ENCODE measurements at regions not wholly inside any gene's neighbourhood (a gene's known extent, or its start where the extent isn't known, plus 50 kb on each side); places are given as distances from the start of the nearest gene placed in this dataset.

GRCh38 chr7:68691261-68692216, 906.7 kb upstream of the AUTS2 start:
- TF ChIP-seq EP300 (IDR thresholded peaks at IDR 0.05) (no peak), POLR2AphosphoS5 (IDR thresholded peaks at IDR 0.05) (peak in 1 of 3 donors; percentile 70)
- Histone ChIP-seq H3K9me3 (peaks cover 0 to 17% (median 8%) of the 10 kb centered on the region in 4 donors), H3K4me3 (no peak overlapping the region), H3K27ac (no peak overlapping the region), H3K27me3 (no peaks in the 10 kb centered on the region), H3K36me3 (no peaks in the 10 kb centered on the region), H3K4me1 (no peaks in the 10 kb centered on the region)
- WGBS, 5 donors: 50 to 71% (median 65%) methylated on average over 12 of the region's 12 CpGs
- intact Hi-C loops (cut with DNase I; ENCODE audit: low total_unique reads): no loop called here
- peak in 1 of 2 donors; percentile 39 for DNase-seq

- TF ChIP-seq CTCF (IDR thresholded peaks at IDR 0.05) (no peak), POLR2A (IDR thresholded peaks at IDR 0.05) (no peak), POLR2AphosphoS5 (IDR thresholded peaks at IDR 0.05) (no peak), EP300 (IDR thresholded peaks at IDR 0.05) (no peak)
- Histone ChIP-seq H3K4me1 (peaks cover 0 to 2% (median 0%) of the 10 kb centered on the region in 4 donors), H3K27ac (no peak overlapping the region), H3K27me3 (no peaks in the 10 kb centered on the region), H3K36me3 (no peaks in the 10 kb centered on the region), H3K9me3 (peaks cover 0 to 17% (median 6%) of the 10 kb centered on the region in 4 donors), H3K4me3 (no peak overlapping the region)
- 71 to 84% (median 80%) methylated on average over 4 of the region's 4 CpGs for WGBS, 5 donors
- intact Hi-C loops (cut with DNase I; ENCODE audit: low total_unique reads): no loop called here
- DNase-seq: no peak
Measured at GRCh38 chr7:68692511-68692910, 905.8 kb upstream of the AUTS2 start.

GRCh38 chr7:68694656-68695055, 903.6 kb upstream of the AUTS2 start:
- Histone ChIP-seq H3K27me3 (no peaks in the 10 kb centered on the region), H3K4me1 (peaks cover 0 to 4% (median 0%) of the 10 kb centered on the region in 4 donors), H3K4me3 (no peak overlapping the region), H3K27ac (no peak overlapping the region), H3K36me3 (no peaks in the 10 kb centered on the region), H3K9me3 (peaks cover 0 to 17% (median 6%) of the 10 kb centered on the region in 4 donors)
- no peak for DNase-seq
- intact Hi-C loops (cut with DNase I; ENCODE audit: low total_unique reads): no loop called here
- 50 to 75% (median 56%) methylated on average over 1 of the region's 1 CpG for WGBS, 5 donors
- TF ChIP-seq POLR2AphosphoS5 (IDR thresholded peaks at IDR 0.05) (no peak), EP300 (IDR thresholded peaks at IDR 0.05) (no peak), CTCF (IDR thresholded peaks at IDR 0.05) (no peak), POLR2A (IDR thresholded peaks at IDR 0.05) (no peak)

GRCh38 chr7:68697796-68698280, 900.4 kb upstream of the AUTS2 start:
- intact Hi-C loops (cut with DNase I; ENCODE audit: low total_unique reads): no loop called here
- Histone ChIP-seq H3K36me3 (no peaks in the 10 kb centered on the region), H3K4me1 (peaks cover 0 to 4% (median 0%) of the 10 kb centered on the region in 4 donors), H3K4me3 (no peak overlapping the region), H3K27ac (no peak overlapping the region), H3K27me3 (no peaks in the 10 kb centered on the region), H3K9me3 (peaks cover 0 to 17% (median 6%) of the 10 kb centered on the region in 4 donors)
- 57 to 79% (median 75%) methylated on average over 7 of the region's 7 CpGs for WGBS, 5 donors
- peak in 1 of 2 donors; percentile 78 for DNase-seq
- TF ChIP-seq CTCF (IDR thresholded peaks at IDR 0.05): no peak
- no peak for TF ChIP-seq EP300 (IDR thresholded peaks at IDR 0.05)
- no peak for TF ChIP-seq POLR2A (IDR thresholded peaks at IDR 0.05)
- TF ChIP-seq POLR2AphosphoS5 (IDR thresholded peaks at IDR 0.05): no peak
